Nephron (organoid): ENCODE measurements at regions not wholly inside any gene's neighbourhood (a gene's known extent, or its start where the extent isn't known, plus 50 kb on each side); places are given as distances from the start of the nearest gene placed in this dataset.
"Not testable (repeated sequence)": the region's sequence is repeated elsewhere in the genome, so short reads cannot be mapped to it uniquely, and the experiment has no call there.

Experiments used
- H3K27ac Mint-ChIP-seq, 3 experiments: 2 replicates each; pipeline ENCODE4 v1.8.0; 2020; ENCODE audit warnings: mixed read lengths in 3 of 3, mild to moderate bottlenecking in 2 of 3, moderate library complexity in 1 of 3
- H3K27me3 Mint-ChIP-seq: 2 replicates; pipeline ENCODE4 v1.8.0; 2021; ENCODE audit warnings: low read depth, mild to moderate bottlenecking, moderate library complexity, mixed read lengths
- H3K36me3 Mint-ChIP-seq: 2 replicates; pipeline ENCODE4 v1.8.0; 2020; ENCODE audit warnings: low read depth, mixed read lengths
- H3K4me1 Mint-ChIP-seq: 2 replicates; pipeline ENCODE4 v1.8.0; 2020; ENCODE audit warnings: mixed read lengths
- H3K4me3 Mint-ChIP-seq, 3 experiments: 2 replicates each; pipeline ENCODE4 v1.8.0; 2020; ENCODE audit warnings: mild to moderate bottlenecking in 3 of 3, mixed read lengths in 3 of 3, moderate library complexity in 2 of 3
- H3K9me3 Mint-ChIP-seq: 2 replicates; pipeline ENCODE4 v1.8.0; 2020; ENCODE audit warnings: mixed read lengths
- TF ChIP-seq, protein P1 (sequence below), 3 experiments: fragments of 200-600 bp; sonication (generic); IDR thresholded peaks; one replicate each; pipeline ENCODE4 v1.5.0; 2021; ENCODE audit warnings: antibody characterized with exemption in 3 of 3; ENCODE audit not compliant: unreplicated experiment in 3 of 3

DNA sequence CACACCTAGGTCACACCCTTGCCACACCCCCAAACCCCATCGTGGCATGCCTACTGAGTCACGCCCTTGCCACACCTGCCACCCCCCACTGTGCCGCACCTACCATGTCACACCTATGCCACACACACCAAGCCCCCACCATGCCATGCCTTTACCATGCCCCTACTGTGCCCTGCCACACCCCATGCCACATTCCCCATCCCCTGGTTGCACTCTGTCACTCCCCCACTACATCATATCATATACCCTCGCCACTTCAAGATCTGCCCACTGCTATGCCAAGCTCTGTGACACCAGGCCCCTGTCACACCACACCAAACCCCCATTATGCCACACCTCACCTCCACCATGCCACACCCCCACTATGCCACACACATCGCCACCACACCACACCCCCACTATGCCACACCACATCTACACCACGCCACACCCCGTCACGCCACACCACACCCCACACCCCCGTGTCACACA lies 101.2 kb downstream of the OLFM1 start:
- no peak overlapping the region for H3K27ac Mint-ChIP-seq
- H3K4me1 Mint-ChIP-seq: peaks cover 17% of the 10 kb centered on the region
- H3K4me3 Mint-ChIP-seq: no peak overlapping the region
- H3K36me3 Mint-ChIP-seq: no peaks in the 10 kb centered on the region
- peaks cover 85% of the 10 kb centered on the region for H3K27me3 Mint-ChIP-seq
- H3K9me3 Mint-ChIP-seq: no peaks in the 10 kb centered on the region
- TF ChIP-seq, protein P1, sequence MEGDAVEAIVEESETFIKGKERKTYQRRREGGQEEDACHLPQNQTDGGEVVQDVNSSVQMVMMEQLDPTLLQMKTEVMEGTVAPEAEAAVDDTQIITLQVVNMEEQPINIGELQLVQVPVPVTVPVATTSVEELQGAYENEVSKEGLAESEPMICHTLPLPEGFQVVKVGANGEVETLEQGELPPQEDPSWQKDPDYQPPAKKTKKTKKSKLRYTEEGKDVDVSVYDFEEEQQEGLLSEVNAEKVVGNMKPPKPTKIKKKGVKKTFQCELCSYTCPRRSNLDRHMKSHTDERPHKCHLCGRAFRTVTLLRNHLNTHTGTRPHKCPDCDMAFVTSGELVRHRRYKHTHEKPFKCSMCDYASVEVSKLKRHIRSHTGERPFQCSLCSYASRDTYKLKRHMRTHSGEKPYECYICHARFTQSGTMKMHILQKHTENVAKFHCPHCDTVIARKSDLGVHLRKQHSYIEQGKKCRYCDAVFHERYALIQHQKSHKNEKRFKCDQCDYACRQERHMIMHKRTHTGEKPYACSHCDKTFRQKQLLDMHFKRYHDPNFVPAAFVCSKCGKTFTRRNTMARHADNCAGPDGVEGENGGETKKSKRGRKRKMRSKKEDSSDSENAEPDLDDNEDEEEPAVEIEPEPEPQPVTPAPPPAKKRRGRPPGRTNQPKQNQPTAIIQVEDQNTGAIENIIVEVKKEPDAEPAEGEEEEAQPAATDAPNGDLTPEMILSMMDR (IDR thresholded peaks at IDR 0.05; ENCODE audit: unreplicated experiment in 3 of 3): no peak

DNA sequence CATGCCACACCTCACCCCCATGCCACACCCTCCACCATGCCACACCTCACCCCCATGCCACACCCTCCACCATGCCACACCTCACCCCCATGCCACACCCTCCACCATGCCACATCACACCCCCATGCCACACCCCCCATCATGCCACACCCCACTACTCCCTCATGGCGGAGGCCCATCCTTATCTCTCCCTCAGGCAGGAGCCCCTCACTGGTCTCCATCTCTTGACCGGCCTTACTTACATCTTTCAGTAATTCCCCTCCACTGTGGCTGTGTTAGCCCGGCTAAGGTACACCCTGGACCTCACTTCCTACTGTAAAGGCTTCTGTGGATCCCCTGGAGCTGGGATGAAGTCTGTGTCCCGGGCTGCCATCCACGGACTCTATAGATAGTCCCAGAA lies 102.0 kb downstream of the OLFM1 start:
- no peaks in the 10 kb centered on the region for H3K9me3 Mint-ChIP-seq
- H3K36me3 Mint-ChIP-seq: no peaks in the 10 kb centered on the region
- H3K4me3 Mint-ChIP-seq: no peak overlapping the region
- H3K27ac Mint-ChIP-seq: no peak overlapping the region
- peaks cover 17% of the 10 kb centered on the region for H3K4me1 Mint-ChIP-seq
- TF ChIP-seq, protein P1 (IDR thresholded peaks at IDR 0.05; ENCODE audit: unreplicated experiment in 3 of 3): no peak
- H3K27me3 Mint-ChIP-seq: peaks cover 85% of the 10 kb centered on the region

DNA sequence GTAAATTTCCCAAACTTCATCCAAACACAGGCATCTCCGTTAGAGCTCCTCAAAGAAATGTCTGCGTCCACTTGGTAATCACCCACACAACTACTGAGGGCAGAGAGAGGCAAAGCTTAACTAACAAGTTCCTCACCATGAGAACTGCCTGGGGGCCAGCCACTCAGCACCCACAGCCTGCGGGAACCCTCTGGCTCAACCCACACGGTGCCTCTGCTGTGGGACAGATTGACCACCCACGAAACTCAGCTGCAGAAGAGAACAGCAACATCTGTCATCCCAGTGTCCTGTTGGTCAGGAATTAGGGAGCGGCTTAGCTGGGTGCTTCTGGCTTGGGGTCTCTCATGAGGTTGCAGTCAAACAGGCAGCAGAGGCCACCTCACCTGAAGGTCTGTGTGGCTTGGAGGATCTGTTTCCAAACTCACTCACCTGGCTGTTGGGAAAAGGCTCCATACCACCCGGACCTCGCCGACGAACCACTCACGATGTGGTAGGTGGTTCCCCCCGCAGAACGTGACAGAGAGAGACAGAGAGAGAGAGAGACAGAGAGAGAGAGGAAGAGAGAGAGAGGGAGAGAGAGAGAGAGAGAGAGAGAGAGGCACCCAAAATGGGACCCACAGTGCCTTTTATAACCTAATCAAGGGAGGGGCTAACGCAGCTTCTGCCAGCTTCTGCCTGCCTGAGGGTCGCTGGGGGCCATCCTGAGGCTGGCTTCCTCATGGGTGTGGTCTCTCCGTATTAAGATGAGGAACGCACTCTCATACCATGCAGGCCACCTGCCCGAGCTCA lies 103.5 kb downstream of the OLFM1 start:
- no peaks in the 10 kb centered on the region for H3K9me3 Mint-ChIP-seq
- H3K27me3 Mint-ChIP-seq: peaks cover 77% of the 10 kb centered on the region
- no peak overlapping the region for H3K27ac Mint-ChIP-seq
- no peak overlapping the region for H3K4me3 Mint-ChIP-seq
- TF ChIP-seq, protein P1 (IDR thresholded peaks at IDR 0.05; ENCODE audit: unreplicated experiment in 3 of 3): no peak
- peaks cover 17% of the 10 kb centered on the region for H3K4me1 Mint-ChIP-seq
- H3K36me3 Mint-ChIP-seq: no peaks in the 10 kb centered on the region

DNA sequence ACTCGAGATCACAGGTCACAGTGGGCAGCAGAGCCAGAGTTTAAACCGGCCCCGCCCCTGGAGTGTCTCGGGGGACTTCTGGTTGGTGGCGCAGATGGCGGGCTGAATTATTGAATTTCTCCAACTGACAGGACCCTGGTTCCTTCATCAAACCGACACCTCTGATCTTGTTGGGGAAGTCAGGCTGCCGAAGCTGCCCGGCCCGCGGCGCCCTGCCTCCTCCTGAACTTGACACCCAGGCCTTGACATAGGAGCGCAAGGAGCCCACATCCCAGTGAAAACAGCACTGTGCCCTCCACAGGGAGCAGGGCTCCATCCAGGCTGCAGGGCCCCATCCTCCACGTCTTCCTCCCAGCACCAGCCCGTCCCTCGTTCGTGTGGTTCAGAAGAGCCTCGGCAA lies 105.2 kb downstream of the OLFM1 start:
- no peak overlapping the region for H3K27ac Mint-ChIP-seq
- H3K4me3 Mint-ChIP-seq: no peak overlapping the region
- TF ChIP-seq, protein P1 (IDR thresholded peaks at IDR 0.05; ENCODE audit: unreplicated experiment in 3 of 3): no peak
- H3K27me3 Mint-ChIP-seq: peaks cover 73% of the 10 kb centered on the region
- H3K4me1 Mint-ChIP-seq: peaks cover 8% of the 10 kb centered on the region
- H3K36me3 Mint-ChIP-seq: no peaks in the 10 kb centered on the region
- H3K9me3 Mint-ChIP-seq: no peaks in the 10 kb centered on the region

DNA sequence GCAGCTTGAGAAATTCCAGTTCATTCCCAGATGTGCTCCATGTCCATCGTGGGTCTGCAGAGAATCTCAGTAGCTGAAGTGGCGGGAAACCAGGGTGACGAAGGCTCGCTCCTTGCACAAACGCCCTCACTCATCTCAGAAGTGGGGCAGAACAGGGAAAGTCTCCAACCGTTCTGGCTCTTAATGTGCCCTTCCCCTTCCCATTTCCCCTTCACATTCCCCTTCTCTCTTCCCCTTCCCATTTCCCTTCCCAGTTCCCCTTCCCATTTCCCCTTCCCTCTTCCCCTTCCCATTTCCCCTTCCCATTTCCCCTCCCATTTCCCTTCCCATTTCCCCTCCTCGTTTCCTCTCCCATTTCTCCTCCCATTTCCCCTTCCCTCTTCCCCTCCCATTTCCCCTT lies 108.5 kb downstream of the OLFM1 start:
- H3K4me3 Mint-ChIP-seq, H3K36me3 Mint-ChIP-seq, H3K9me3 Mint-ChIP-seq, H3K27ac Mint-ChIP-seq: not testable (repeated sequence)
- H3K4me1 Mint-ChIP-seq: peaks cover 14% of the 10 kb centered on the region
- H3K27me3 Mint-ChIP-seq: peaks cover 77% of the 10 kb centered on the region

DNA sequence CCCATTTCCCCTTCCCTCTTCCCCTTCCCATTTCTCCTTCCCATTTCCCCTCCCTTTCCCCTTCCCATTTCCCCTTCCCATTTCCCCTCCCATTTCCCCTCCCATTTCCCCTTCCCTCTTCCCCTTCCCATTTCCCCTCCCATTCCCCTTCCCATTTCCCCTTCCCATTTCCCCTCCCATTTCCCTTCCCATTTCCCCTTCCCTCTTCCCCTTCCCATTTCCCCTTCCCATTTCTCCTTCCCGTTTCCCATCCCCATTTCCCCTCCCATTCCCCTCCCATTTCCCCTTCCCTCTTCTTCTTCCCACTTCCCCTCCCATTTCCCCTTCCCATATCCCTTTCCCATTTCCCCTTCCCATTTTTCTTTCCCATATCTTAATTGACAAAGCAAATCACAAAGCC lies 109.0 kb downstream of the OLFM1 start:
- Mint-ChIP-seq H3K9me3 (peaks cover 10% of the 10 kb centered on the region), H3K27me3 (peaks cover 78% of the 10 kb centered on the region), H3K36me3 (no peaks in the 10 kb centered on the region), H3K4me3 (no peak overlapping the region), H3K4me1 (peaks cover 14% of the 10 kb centered on the region), H3K27ac (no peak overlapping the region)
- TF ChIP-seq, protein P1 (IDR thresholded peaks at IDR 0.05; ENCODE audit: unreplicated experiment in 3 of 3): no peak
